NCI-H146 treated with DMSO at 0.1 percent for 48 hours (cell line): ENCODE measurements at regions not wholly inside any gene's neighbourhood (a gene's known extent, or its start where the extent isn't known, plus 50 kb on each side); places are given as distances from the start of the nearest gene placed in this dataset.

ENCODE experiments used
- DNase-seq: peaks from one replicate; lab custom pipeline; 2025; ENCODE audit not compliant: unreplicated experiment; lab: John Stamatoyannopoulos, UW

- DNase-seq: peak; percentile 4
Measured at GRCh38 chr21:34022627-34023335, 50.6 kb upstream of the MRPS6 start.

GRCh38 chr21:34021726-34022125, 51.7 kb upstream of the MRPS6 start:
- DNase-seq: no peak

GRCh38 chr21:34020983-34021553, 52.3 kb upstream of the MRPS6 start:
- DNase-seq: no peak

GRCh38 chr21:34020005-34020847, 53.2 kb upstream of the MRPS6 start:
- DNase-seq: peak; percentile 15

GRCh38 chr21:34019402-34019801, 54.0 kb upstream of the MRPS6 start:
- no peak for DNase-seq

- no peak for DNase-seq
Measured at GRCh38 chr21:34018910-34019309, 54.5 kb upstream of the MRPS6 start.

- DNase-seq: no peak
Measured at GRCh38 chr21:34018185-34018584, 55.2 kb upstream of the MRPS6 start.

GRCh38 chr21:34017039-34017961, 56.1 kb upstream of the MRPS6 start:
- no peak for DNase-seq

GRCh38 chr21:34012640-34013039, 60.7 kb upstream of the MRPS6 start:
- no peak for DNase-seq

GRCh38 chr21:34011660-34012059, 61.7 kb upstream of the MRPS6 start:
- DNase-seq: no peak

GRCh38 chr21:34009193-34009592, 64.2 kb upstream of the MRPS6 start:
- DNase-seq: no peak

GRCh38 chr21:34008618-34009017, 64.8 kb upstream of the MRPS6 start:
- no peak for DNase-seq

- no peak for DNase-seq
Measured at GRCh38 chr21:34006611-34007168, 66.7 kb upstream of the MRPS6 start.

- no peak for DNase-seq
Measured at GRCh38 chr21:34004974-34005373, 68.4 kb upstream of the MRPS6 start.

GRCh38 chr21:34004013-34004938, 69.1 kb upstream of the MRPS6 start:
- no peak for DNase-seq

GRCh38 chr21:34003428-34003827, 70.0 kb upstream of the MRPS6 start:
- DNase-seq: no peak

- DNase-seq: no peak
Measured at GRCh38 chr21:34000375-34000774, 73.0 kb upstream of the MRPS6 start.

- no peak for DNase-seq
Measured at GRCh38 chr21:33998809-33999208, 74.6 kb upstream of the MRPS6 start.

- no peak for DNase-seq
Measured at GRCh38 chr21:33998402-33998801, 75.0 kb upstream of the MRPS6 start.

GRCh38 chr21:33997436-33997835, 75.9 kb upstream of the MRPS6 start:
- no peak for DNase-seq
